CD4-positive, alpha-beta T cell treated with Interleukin-15 for 1 hour (primary cell): ENCODE measurements at regions not wholly inside any gene's neighbourhood (a gene's known extent, or its start where the extent isn't known, plus 50 kb on each side); places are given as distances from the start of the nearest gene placed in this dataset.
"Not testable (repeated sequence)": the region's sequence is repeated elsewhere in the genome, so short reads cannot be mapped to it uniquely, and the experiment has no call there.

Source experiments
- DNase-seq: peaks from one replicate; pipeline ENCODE4 v3.0.0-alpha.2; 2020

DNA sequence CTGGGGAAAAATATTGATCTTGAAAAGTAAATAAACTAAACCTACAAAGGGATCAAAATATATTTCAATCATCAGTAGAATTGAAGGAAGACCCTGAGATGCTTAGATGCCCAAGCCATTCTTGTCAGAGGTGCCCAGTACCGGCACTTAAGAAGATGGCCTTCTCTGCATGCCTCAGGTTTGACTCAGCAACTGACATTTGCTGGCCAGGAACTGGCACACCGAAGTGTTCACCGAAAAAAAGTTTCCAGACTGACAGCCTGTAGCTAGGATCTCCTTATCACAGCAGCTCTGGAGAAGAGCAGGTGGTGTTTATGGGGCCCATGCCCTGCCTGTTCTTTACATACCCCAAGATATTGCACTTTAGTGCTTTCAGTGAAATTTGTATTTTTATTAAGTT, 203.2 kb downstream of the MOXD1 start:
- no peak for DNase-seq

DNA sequence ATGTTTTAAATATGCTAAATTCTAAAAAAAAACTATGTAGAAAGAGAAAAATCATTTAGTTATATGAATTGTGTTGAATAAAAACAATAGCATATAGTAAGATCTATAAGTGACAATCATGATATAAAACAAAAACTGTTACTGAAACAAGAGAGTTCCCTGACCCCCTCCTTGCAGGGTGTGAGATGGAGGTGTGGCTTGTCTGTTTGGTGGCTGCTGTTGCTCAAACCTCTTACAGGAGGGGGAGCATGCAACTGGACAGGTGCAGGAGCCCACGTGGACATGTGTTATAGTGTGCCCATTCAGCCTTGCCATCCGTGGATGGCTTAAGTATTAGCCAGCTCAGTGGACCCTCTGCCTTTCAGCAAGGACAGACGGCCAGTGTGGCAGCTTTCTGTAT, 206.7 kb downstream of the MOXD1 start:
- no peak for DNase-seq

DNA sequence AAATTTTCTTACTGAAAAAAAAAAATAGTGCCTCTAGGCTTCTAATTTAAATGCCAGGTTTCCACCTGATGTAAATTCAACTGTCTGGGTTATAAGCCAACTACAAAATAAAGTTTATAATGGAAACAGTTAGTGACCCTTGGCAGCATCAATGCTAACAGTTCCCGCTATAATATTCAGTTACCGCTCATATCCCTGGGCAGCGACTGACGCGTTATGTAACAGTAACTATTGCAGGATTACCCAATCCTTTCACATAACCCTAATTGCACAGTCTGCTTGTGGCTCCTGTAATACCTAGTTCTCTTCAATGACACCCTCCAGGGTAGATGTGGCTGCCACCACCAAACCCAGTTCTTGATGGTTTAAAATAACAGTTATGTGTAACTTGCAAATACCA, 208.6 kb downstream of the MOXD1 start:
- no peak for DNase-seq

DNA sequence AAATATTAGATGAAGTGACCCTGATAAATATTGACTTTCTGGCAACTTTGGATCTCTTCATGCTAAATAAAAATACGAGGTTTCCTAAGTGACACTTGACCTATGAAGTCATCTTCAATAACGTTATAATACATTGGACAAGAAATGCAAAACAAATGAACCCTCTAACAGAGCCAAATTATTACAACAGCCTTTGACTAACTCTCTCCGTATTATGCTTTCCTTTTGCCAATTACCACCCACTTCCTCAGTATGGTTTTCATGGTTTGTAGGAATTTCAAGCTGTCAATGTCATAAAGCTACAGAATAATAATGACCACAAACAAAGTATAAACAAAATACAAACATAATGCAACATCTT, 210.5 kb downstream of the MOXD1 start:
- DNase-seq = no peak

DNA sequence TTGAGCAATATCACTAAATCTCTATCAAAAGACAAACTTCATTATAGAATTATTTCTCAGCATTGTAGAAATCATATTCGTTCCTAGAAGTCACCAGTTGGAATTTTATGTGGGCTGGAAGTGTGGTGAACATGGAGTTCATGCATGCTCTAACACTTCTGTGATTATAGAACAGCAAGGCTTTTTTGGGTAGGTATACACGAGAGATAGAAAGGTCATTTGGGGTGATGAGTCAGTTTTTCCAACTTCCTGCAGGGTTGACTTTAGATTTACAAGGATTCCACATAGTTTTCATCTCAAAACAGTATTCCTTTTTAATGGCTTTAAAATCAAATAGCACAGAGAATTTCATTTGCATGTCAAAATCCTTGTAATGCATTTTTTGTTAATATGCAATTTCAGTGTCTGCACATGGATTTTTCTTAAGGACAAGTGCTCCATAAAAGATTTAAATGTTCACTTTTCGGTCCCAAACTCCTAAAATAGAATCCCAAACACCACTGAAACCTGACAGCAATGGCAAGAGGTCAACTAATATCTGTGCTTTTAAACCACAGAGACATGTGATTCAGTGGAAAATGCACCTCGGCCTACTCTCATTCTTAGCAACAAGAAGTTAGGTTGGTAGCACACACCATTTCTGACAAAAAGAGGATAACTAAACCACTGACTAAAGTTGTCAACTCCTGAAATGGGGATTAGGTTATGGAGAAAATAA, 211.0 kb downstream of the MOXD1 start:
- DNase-seq = no peak

DNA sequence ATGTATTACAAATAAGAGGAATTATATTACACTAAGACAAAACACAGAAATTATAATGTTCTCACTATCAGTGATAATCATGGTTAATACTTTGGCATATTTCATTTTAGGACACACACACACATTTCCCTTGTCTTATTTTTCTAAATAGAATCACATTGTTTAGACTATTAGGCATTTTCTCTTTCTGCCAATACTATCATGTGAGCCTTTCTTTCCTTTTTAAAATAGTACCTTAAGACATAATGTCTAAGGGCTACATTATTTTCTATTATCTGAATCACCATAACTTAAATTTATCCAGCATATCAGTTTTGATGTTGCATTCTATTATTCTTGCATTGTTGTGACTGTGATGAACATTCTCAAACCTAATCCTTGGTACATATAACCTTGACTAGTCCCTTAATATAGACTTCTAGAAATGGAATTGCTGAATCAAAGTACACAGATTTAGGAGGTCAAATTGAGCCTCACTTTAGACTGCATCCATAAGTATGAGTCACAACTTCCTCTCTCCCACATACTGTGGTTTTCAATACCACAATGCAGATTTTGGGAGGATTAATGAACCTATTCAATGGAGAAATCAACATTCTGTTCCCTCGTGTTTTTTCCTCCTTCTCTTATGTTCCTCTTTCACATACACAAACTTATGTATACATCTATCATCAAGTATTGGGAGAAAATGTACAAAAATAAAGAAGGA, 212.6 kb downstream of the MOXD1 start:
- no peak for DNase-seq

DNA sequence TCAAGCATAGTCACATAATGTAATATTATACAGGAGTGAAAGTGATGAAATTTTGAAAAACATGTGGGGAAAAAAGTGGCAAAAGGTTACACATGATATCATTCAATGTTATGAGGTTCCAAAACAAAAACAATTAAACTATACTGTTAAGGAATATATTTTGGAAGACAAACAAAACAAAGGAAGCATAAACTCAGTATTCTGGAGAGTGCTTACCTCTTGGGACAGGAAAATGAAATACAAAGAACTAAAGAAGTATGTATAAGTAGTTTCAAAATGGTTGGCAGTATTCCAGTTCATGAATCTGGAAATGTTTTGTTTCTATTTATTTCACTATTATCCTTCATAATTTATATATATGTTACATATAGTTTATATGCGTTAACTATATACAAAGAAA, 213.5 kb downstream of the MOXD1 start:
- no peak for DNase-seq

DNA sequence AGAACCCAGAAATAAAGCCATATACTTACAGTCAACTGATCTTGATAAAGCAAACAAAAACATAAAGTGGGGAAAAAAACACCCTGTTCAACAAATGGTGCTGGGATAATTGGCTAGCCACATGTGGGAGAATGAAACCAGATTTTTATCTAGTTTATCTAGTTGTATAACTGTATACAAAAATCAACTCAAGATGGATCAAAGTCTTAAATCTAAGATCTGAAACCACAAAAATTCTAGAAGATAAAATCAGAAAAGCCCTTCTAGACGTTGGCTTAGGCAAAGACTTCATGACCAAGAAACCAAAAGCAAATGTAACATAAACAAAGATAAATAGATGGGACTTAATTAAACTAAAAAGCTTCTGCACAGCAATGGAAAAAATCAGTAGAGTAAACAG, 216.3 kb downstream of the MOXD1 start:
- DNase-seq = not testable (repeated sequence)

DNA sequence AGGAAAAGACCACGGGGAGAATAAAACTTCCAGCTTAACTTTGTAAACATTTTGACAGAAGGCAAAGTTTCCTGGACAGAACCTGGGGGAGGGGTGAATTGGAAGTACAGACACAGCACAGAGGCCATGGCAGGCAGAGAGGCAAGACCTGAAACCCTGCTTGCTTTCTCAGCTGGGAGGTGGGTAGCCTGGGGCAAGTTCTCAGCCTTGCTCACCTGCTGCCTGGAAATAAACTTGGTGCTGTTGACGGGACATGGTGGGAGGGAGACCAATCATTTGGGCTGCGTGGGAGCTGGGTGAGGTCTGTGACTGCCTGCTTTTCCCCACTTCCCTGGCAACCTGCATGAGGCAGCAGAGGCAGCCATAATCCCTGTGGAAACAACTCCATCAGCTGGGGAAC, 221.3 kb downstream of the MOXD1 start:
- DNase-seq = no peak

DNA sequence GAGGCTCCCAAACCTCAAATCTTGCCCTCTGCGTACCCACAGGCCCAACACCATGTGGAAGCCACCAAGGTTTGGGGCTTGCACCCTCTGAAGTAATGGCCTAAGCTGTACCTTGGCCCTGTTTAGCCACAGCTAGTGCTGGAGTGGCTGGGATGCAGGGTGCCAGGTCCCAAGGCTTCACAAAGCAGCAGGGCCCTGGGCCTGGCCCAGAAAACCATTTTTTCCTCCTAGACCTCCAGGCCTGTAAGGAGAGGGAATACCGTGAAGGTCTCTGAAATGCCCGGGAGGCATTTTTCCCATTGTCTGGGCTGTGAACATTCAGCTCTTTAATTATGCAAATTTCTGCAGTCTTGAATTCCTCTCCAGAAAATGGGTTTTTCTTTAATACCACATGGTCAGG, 223.7 kb upstream of the CCN2 start:
- DNase-seq = no peak

DNA sequence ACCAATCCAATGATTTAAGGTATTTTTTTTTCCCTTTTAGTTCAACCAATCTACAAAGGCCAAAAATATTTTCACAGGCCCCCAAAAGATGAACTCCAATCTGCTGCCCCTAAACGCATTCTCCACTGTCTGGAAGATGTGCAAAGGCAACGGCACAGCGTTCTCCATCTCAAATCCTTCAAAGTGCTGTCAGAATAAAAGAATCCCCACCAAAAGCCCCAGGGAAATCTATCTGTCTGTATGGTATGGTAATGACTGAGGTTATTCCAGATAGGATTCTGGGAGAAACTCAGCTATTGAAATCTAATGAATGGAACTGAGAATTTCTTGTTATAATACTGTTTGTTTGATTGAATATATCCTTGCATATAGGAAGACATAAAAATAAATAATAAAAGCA, 217.8 kb upstream of the CCN2 start:
- DNase-seq = no peak

DNA sequence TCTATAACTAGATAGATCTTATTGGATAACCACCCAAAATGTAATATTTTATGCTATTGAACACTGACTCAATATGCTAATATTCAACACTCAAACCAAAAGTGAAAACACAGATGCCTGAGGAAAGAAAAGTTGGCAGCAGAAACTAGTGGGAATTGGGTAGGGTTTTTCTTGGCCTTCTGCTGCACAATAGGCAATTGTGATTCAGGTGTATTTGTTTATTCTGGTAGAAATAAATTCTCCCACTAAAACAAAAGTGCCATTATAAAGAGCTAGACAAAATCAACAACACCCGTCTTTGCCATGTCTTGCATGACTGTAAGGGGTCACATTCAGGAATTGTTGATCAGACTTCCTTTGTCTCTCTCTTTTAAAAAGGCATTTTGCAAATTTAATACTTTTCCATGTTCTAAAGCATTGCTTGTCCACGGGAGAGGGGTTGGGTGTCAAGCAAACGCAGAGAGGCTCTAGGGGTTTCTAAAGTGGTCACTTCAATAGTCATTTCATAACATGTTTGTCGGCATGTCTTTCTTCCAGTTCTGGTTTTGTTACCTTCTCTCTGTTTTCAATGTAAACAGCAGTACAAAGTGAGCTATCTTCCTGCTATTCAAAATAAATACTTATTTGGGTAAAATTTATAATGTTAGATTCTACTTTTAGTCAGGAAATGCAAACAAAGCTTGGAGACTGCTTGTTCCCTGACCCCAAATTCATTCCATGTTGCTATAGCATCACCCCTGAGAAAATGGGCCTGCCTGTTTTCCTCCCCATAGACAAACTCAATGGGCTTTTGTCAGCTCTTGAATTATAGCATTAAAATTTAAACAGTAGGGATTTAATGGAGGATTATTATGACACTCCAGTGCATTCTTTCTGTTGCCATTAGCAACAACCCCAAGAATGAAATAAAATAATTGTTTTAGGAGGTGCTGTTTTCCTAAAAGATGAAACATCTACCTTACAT, 217.0 kb upstream of the CCN2 start:
- DNase-seq = no peak

DNA sequence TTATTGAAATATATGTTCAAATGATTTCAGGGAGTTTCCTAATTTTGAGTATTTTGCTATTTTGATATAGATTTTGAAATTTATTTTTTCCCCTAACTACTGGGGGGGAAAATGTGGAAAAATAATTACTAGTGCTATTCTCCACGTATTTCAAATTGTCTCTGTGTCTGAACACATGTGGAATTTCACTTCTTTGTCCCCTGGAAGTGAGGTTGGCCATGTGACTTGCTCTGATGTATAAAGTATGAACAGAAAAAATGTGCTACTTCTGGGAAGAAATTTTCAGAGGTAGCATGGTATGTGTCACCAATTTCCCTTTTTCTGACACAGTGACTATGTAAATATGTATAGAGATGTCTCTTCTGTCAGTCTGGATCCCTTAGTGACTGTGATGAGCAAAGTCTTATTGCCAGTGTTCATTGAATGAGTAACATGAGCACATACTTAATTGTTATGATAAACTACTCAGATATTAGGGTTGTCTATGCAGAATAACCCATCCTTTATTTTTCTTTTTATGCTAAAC, 215.4 kb upstream of the CCN2 start:
- DNase-seq = no peak

DNA sequence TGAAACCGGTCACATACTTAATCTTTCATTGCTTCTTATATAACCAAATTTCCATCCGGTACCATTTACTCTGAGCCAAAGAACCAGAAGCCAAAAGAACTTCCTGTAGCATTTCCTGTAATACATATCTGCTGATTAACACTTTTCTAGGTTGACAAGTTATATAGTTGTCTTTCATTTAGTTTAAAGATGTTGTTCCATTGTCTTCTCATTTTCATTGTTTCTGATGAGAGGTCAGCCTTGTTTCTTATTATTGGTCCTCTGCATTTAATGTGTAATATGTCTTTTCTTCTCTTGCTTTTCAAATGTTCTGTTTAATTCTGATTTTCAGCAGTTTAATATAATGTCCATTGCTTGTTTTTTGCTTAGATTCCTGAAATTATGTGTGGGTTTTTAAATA, 214.5 kb upstream of the CCN2 start:
- no peak for DNase-seq

DNA sequence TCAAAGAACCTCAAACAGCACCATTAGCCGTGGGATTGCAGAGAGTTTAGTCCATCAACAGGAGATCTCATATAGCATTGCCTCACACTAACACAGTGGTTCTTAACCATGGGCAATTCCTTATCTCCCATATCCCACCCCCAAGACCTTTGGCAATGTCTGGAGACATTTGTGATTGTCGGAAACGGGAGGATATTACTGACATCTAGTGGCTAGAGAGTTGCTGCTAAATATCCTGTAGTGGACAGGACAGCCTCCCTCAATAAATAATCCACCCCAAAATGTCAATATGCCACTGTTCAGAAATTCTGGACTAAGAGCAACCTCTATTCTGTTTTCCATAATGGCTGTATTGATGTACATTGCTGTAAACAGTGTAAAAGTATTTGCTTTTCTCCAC, 210.1 kb upstream of the CCN2 start:
- DNase-seq = no peak

DNA sequence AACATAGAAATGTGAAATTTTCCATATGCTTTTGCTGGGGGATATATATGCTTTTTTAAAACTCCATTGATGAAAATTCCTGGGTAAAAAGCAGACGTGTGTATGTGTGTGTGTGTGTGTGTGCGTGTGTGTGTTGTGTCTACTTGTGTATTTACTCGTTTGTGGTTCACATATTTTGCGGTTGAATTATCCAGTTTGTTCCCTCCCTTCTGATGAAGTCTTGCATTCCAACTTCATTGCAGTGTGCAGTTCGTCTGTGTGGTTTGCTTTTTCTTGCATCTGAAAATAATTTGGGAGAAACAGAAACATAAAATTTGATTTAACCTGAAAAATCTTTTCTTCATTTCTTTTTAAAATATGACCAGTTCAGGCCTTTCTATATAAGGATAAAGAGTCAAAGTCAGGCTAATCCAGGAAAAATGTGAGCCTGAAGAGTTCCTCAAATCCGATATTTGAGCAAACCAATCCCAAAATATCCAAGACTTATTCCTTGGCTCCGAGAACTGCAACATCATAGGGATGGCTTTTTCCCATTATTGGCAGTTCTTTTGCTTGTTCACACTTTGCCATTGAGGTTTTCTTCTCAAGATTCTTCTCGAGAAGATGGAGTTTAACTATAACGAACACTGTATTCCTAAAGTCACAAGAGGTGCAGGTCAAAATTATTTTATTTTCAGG, 202.2 kb upstream of the CCN2 start:
- no peak for DNase-seq

DNA sequence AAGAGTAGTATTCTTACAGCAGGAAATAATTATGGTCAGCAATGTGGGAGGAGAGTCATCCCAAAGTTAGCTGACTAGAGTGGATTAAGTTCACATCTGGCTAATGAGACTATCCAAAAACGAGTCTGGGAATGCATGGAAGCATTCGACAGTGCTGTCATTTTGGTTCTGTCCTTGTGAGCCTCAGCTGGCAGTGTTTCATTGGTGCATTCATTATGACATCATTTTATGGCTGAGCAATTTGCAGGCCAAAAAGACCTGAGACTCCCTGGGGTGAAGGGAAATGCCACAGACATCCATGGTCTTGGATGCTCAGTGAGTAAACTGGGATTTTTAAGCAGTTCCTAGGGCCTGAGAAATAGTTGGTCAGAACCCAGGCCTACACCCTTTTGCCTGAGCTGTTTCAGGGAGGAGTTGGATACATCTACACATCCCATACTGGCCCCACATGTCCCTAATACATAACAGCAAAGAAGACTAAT, 196.4 kb upstream of the CCN2 start:
- no peak for DNase-seq

DNA sequence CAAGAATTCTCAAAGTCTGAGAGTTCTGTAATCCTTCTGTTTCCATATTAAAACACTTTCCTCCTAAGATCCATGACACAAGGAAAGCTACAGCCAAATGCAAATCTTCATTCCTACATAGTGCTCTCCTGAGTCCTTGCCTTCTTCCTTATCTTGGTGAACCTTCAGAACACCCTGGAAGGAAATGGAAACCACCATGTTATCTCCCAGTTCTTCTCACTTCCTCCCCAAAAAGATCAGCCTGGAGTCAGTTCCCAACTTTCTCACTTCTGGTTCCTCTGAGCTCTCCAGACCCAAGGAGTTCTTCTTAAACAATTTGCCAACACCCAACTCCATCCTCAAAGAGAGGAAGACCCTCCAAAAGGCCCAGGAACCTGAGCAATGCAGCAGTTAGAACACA, 193.3 kb upstream of the CCN2 start:
- no peak for DNase-seq

DNA sequence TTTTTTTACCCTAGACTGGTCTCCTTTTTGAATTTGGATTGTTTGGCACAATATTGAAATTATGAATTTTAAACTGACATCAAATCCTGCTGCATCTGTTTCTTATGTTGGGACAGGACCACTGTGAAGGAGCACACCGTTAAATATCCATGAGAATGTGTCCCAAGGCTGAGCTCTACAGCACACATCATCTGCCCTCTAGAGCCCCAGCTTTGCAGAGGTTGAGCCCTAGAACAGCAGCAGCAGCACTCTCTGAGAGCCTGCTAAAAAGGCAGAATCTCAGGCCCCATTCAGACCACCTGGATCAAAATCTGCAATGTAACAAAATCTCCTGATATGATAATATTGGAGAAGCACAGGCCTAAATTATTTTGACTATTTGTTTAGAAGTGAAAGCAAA, 192.1 kb upstream of the CCN2 start:
- no peak for DNase-seq

DNA sequence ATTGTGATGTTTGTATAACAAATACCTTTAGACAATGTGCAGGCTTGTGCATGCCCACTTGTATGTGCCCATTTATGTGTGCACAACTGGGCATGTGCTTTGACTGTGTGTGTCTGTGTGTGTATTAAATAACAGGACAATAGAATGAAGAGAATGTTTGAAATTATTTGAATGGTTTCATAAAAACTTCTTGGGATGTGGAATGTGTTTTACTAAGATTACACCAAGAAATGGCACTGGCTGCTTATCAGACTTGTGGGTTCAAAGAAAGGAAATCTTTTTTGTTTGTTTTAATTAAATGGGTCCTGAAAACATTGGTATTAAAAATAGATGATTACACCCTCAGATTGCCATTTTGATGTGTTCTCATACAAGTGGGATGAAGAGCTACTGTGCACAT, 191.6 kb upstream of the CCN2 start:
- no peak for DNase-seq

DNA sequence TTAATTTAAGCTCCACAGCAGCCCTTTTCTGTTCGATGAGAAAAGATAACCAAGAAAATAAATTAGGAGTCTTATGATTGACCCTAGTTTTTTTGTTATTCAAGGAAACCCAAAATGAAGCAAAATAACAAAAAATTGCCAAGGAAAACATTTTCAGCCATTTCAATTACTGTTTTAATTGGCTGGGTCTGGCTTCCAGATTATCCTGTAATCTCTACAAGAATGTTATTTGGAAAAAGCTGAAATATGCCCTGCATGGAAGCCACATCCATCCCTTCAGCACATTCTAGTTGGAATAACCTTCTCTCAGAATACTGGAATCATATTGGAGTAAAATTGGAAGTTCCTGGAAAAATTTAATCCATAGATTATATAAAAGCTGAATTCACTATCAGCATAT, 191.1 kb upstream of the CCN2 start:
- DNase-seq = no peak

DNA sequence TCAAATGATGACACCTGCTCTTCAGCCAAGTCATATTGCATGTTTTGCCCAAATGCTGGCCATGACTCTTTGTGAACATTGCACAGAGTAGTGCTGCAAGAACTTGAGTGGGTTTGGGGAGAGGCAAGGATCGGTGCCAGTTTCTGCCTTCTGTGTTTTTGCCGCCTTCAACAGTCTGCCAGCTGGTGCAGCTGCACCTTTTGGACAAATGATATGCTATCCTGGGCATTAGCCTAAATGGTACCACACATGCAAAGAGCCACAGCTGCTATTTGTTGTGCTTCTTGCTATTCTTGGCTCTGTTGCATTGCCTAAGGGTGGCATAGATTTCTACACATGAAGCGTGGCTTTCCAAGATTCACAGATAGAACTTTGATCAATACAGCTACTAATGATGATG, 189.0 kb upstream of the CCN2 start:
- DNase-seq = no peak

DNA sequence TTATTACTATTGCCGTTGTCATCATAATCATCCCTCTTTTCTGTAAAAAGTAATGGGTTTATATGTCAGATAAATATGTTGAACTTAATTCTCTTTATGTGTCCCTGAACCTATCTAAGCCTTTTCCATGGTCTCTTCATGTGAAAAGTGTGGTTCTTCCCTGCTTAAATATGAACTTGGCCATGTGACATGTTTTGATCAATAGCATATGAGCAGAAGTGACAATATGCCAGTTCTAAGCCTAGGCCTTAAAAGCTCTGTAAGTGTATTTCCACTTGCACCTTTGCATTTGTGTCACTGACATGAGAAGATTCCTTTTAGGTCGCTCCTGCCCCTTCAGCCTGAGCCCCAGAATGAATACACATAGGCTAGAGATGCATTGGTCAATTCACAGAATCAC, 188.4 kb upstream of the CCN2 start:
- DNase-seq = no peak
